ENCODE measurements at regions not wholly inside any gene's neighbourhood (a gene's known extent, or its start where the extent isn't known, plus 50 kb on each side); places are given as distances from the start of the nearest gene placed in this dataset.

GRCh38 chr14:89637581-89637980, 220.5 kb upstream of the FOXN3 start:
- Mint-ChIP-seq H3K27me3 (no peaks in the 10 kb centered on the region), H3K27ac (peak overlapping the region; percentile 24), H3K36me3 (peaks cover 13% of the 10 kb centered on the region), H3K9me3 (ENCODE audit: low read depth) (peaks cover 4% of the 10 kb centered on the region), H3K4me1 (ENCODE audit: low read depth) (peaks cover 57% of the 10 kb centered on the region), H3K4me3 (no peak overlapping the region)

- Mint-ChIP-seq H3K27ac (peak overlapping the region; percentile 64), H3K36me3 (peaks cover 15% of the 10 kb centered on the region), H3K4me3 (no peak overlapping the region), H3K9me3 (ENCODE audit: low read depth) (peaks cover 4% of the 10 kb centered on the region), H3K27me3 (no peaks in the 10 kb centered on the region), H3K4me1 (ENCODE audit: low read depth) (peaks cover 54% of the 10 kb centered on the region)
Measured at GRCh38 chr14:89635615-89636014, 218.6 kb upstream of the FOXN3 start.

GRCh38 chr14:89634037-89634436, 217.0 kb upstream of the FOXN3 start:
- H3K36me3 Mint-ChIP-seq, result peaks cover 8% of the 10 kb centered on the region
- H3K27me3 Mint-ChIP-seq, result no peaks in the 10 kb centered on the region
- H3K4me3 Mint-ChIP-seq, result no peak overlapping the region
- no peaks in the 10 kb centered on the region for H3K9me3 Mint-ChIP-seq (ENCODE audit: low read depth)
- H3K4me1 Mint-ChIP-seq (ENCODE audit: low read depth), result peaks cover 55% of the 10 kb centered on the region
- H3K27ac Mint-ChIP-seq, result no peak overlapping the region

GRCh38 chr14:89630101-89630829, 213.2 kb upstream of the FOXN3 start:
- Mint-ChIP-seq H3K36me3 (peaks cover 8% of the 10 kb centered on the region), H3K4me3 (no peak overlapping the region), H3K27ac (peak overlapping the region; percentile 87), H3K4me1 (ENCODE audit: low read depth) (peaks cover 67% of the 10 kb centered on the region), H3K9me3 (ENCODE audit: low read depth) (peaks cover 12% of the 10 kb centered on the region), H3K27me3 (no peaks in the 10 kb centered on the region)

GRCh38 chr14:89629383-89629782, 212.3 kb upstream of the FOXN3 start:
- Mint-ChIP-seq H3K9me3 (ENCODE audit: low read depth) (peaks cover 12% of the 10 kb centered on the region), H3K36me3 (peaks cover 8% of the 10 kb centered on the region), H3K27me3 (no peaks in the 10 kb centered on the region), H3K27ac (peak overlapping the region; percentile 75), H3K4me3 (peak overlapping the region; percentile 15), H3K4me1 (ENCODE audit: low read depth) (peaks cover 71% of the 10 kb centered on the region)

- peak overlapping the region; percentile 47 for H3K27ac Mint-ChIP-seq
- peaks cover 12% of the 10 kb centered on the region for H3K9me3 Mint-ChIP-seq (ENCODE audit: low read depth)
- H3K27me3 Mint-ChIP-seq, result no peaks in the 10 kb centered on the region
- peaks cover 8% of the 10 kb centered on the region for H3K36me3 Mint-ChIP-seq
- H3K4me3 Mint-ChIP-seq, result no peak overlapping the region
- peaks cover 71% of the 10 kb centered on the region for H3K4me1 Mint-ChIP-seq (ENCODE audit: low read depth)
Measured at GRCh38 chr14:89628521-89628920, 211.5 kb upstream of the FOXN3 start.

GRCh38 chr14:89626233-89626806, 209.3 kb upstream of the FOXN3 start:
- H3K4me3 Mint-ChIP-seq, result peak overlapping the region; percentile 59
- peaks cover 69% of the 10 kb centered on the region for H3K4me1 Mint-ChIP-seq (ENCODE audit: low read depth)
- H3K36me3 Mint-ChIP-seq, result peaks cover 8% of the 10 kb centered on the region
- no peaks in the 10 kb centered on the region for H3K27me3 Mint-ChIP-seq
- peaks cover 12% of the 10 kb centered on the region for H3K9me3 Mint-ChIP-seq (ENCODE audit: low read depth)
- H3K27ac Mint-ChIP-seq, result peak overlapping the region; percentile 97

GRCh38 chr14:89625731-89626232, 208.7 kb upstream of the FOXN3 start:
- H3K4me1 Mint-ChIP-seq (ENCODE audit: low read depth), result peaks cover 68% of the 10 kb centered on the region
- peak overlapping the region; percentile 97 for H3K27ac Mint-ChIP-seq
- H3K27me3 Mint-ChIP-seq, result no peaks in the 10 kb centered on the region
- H3K9me3 Mint-ChIP-seq (ENCODE audit: low read depth), result peaks cover 12% of the 10 kb centered on the region
- peaks cover 7% of the 10 kb centered on the region for H3K36me3 Mint-ChIP-seq
- peak overlapping the region; percentile 18 for H3K4me3 Mint-ChIP-seq

GRCh38 chr14:89625244-89625713, 208.2 kb upstream of the FOXN3 start:
- H3K27ac Mint-ChIP-seq, result peak overlapping the region; percentile 97
- peak overlapping the region; percentile 44 for H3K4me3 Mint-ChIP-seq
- peaks cover 12% of the 10 kb centered on the region for H3K9me3 Mint-ChIP-seq (ENCODE audit: low read depth)
- H3K4me1 Mint-ChIP-seq (ENCODE audit: low read depth), result peaks cover 68% of the 10 kb centered on the region
- H3K36me3 Mint-ChIP-seq, result peaks cover 5% of the 10 kb centered on the region
- H3K27me3 Mint-ChIP-seq, result no peaks in the 10 kb centered on the region

- no peak overlapping the region for H3K4me3 Mint-ChIP-seq
- peaks cover 5% of the 10 kb centered on the region for H3K36me3 Mint-ChIP-seq
- H3K9me3 Mint-ChIP-seq (ENCODE audit: low read depth), result peaks cover 12% of the 10 kb centered on the region
- H3K4me1 Mint-ChIP-seq (ENCODE audit: low read depth), result peaks cover 68% of the 10 kb centered on the region
- no peaks in the 10 kb centered on the region for H3K27me3 Mint-ChIP-seq
- H3K27ac Mint-ChIP-seq, result peak overlapping the region; percentile 83
Measured at GRCh38 chr14:89624500-89625156, 207.6 kb upstream of the FOXN3 start.

- Mint-ChIP-seq H3K36me3 (peaks cover 3% of the 10 kb centered on the region), H3K27ac (peak overlapping the region; percentile 99), H3K27me3 (no peaks in the 10 kb centered on the region), H3K4me3 (peak overlapping the region; percentile 94), H3K4me1 (ENCODE audit: low read depth) (peaks cover 55% of the 10 kb centered on the region), H3K9me3 (ENCODE audit: low read depth) (peaks cover 8% of the 10 kb centered on the region)
Measured at GRCh38 chr14:89621791-89622638, 205.0 kb upstream of the FOXN3 start.

GRCh38 chr14:89621009-89621421, 204.0 kb upstream of the FOXN3 start:
- H3K36me3 Mint-ChIP-seq, result no peaks in the 10 kb centered on the region
- H3K4me3 Mint-ChIP-seq, result peak overlapping the region; percentile 94
- H3K9me3 Mint-ChIP-seq (ENCODE audit: low read depth), result no peaks in the 10 kb centered on the region
- H3K27ac Mint-ChIP-seq, result peak overlapping the region; percentile 99
- H3K27me3 Mint-ChIP-seq, result no peaks in the 10 kb centered on the region
- H3K4me1 Mint-ChIP-seq (ENCODE audit: low read depth), result peaks cover 53% of the 10 kb centered on the region

GRCh38 chr14:89620436-89620835, 203.4 kb upstream of the FOXN3 start:
- Mint-ChIP-seq H3K4me3 (peak overlapping the region; percentile 94), H3K36me3 (no peaks in the 10 kb centered on the region), H3K27ac (peak overlapping the region; percentile 99), H3K4me1 (ENCODE audit: low read depth) (peaks cover 55% of the 10 kb centered on the region), H3K27me3 (no peaks in the 10 kb centered on the region), H3K9me3 (ENCODE audit: low read depth) (no peaks in the 10 kb centered on the region)

- no peaks in the 10 kb centered on the region for H3K27me3 Mint-ChIP-seq
- H3K4me1 Mint-ChIP-seq (ENCODE audit: low read depth), result peaks cover 60% of the 10 kb centered on the region
- no peaks in the 10 kb centered on the region for H3K36me3 Mint-ChIP-seq
- H3K9me3 Mint-ChIP-seq (ENCODE audit: low read depth), result no peaks in the 10 kb centered on the region
- peak overlapping the region; percentile 99 for H3K27ac Mint-ChIP-seq
- peak overlapping the region; percentile 94 for H3K4me3 Mint-ChIP-seq
Measured at GRCh38 chr14:89619596-89619995, 202.6 kb upstream of the FOXN3 start.
